ENCODE measurements at regions not wholly inside any gene's neighbourhood (a gene's known extent, or its start where the extent isn't known, plus 50 kb on each side); places are given as distances from the start of the nearest gene placed in this dataset.
A peak's percentile ranks its signal among the peaks of the same experiment; 100 is the strongest.
"Not testable (repeated sequence)": the region's sequence is repeated elsewhere in the genome, so short reads cannot be mapped to it uniquely, and the experiment has no call there.

GRCh38 chr20:57813509-57814269 is 103.9 kb upstream of the PMEPA1 start:
- no peak for DNase-seq

DNA sequence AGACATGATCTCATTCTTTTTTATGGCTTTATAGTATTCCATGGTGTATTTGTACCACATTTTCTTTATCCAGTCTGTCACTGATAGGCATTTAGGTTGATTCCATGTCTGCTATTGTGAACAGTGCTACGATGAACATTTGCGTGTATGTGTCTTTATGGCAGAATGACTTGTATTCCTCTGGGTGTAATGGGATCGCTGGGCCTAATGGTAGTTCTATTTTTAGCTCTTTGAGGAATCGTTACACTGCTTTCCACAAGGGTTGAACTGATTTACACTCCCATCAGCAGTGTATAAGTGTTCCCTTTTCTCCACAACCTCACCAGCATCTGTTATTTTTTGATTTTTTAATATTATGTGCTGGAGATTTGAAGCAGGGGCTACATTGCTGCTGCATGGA is 102.8 kb upstream of the PMEPA1 start:
- DNase-seq: not testable (repeated sequence)

- no peak for DNase-seq
Measured at GRCh38 chr20:57811374-57812020, 101.7 kb upstream of the PMEPA1 start.

GRCh38 chr20:57810511-57811373 is 100.9 kb upstream of the PMEPA1 start:
- peak; percentile 69 for DNase-seq

- DNase-seq: no peak
Measured at GRCh38 chr20:57809661-57810172, 99.9 kb upstream of the PMEPA1 start.

GRCh38 chr20:57809149-57809548 is 99.3 kb upstream of the PMEPA1 start:
- DNase-seq: no peak

- no peak for DNase-seq
Measured at GRCh38 chr20:57808264-57809070, 98.7 kb upstream of the PMEPA1 start.

GRCh38 chr20:57807401-57808263 is 97.8 kb upstream of the PMEPA1 start:
- no peak for DNase-seq

DNA sequence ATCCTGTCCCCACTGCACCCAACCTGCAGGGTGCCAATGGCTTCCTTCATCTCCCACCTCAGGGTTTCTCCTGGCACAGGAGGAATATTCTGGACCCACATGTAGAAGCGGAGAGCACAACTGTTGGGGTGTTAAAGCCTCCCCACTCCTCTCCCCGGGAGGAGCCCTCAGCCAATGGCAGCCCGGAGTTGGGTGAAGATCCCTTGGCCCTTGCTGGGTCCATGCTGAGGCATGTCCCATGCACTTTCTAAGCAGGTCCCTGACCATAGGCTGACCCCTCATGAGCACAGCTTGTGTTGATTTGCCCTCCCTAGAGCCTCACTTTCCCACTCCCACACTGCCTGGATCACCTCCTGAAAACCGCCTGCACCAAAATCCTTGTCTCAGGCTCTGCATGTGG is 97.2 kb upstream of the PMEPA1 start:
- no peak for DNase-seq

DNA sequence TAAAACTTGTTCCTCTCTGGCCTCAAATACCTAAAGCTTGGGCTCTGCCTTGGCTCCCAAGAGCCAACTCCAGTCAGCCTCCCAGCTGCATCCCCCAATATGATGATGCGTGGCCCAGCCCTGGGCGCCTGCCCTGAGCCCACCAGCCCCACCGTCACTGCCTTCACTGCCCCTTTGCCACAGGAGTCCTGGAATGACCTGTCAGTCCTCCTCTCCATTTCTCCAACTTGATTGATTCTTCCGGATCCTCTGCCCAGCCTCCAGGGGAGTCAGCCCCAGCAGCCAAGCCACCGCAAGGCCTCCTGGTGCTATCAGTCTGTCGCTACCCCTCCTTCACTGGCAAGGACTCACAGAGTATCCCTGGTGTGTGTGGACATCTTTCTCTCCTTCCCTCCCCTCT is 96.7 kb upstream of the PMEPA1 start:
- DNase-seq: no peak

DNA sequence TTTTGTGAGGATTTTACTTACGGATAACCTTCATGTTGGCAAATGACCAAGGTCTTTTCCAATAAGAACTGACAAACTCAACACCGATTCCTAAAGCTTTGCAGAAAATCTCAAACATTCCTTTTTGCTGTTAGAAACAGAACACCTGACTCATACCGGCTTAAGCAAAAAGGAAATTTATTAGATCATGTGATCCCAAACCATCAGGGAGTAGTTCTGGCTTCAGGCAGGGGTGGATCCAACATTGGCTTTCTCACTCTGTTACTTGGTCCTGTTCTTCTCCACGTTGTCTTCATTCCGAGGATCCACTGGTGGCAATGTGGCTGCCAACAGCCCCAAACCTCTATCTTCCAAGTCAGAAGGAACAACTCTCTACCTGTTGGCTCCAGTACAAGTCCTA is 95.9 kb upstream of the PMEPA1 start:
- no peak for DNase-seq

DNA sequence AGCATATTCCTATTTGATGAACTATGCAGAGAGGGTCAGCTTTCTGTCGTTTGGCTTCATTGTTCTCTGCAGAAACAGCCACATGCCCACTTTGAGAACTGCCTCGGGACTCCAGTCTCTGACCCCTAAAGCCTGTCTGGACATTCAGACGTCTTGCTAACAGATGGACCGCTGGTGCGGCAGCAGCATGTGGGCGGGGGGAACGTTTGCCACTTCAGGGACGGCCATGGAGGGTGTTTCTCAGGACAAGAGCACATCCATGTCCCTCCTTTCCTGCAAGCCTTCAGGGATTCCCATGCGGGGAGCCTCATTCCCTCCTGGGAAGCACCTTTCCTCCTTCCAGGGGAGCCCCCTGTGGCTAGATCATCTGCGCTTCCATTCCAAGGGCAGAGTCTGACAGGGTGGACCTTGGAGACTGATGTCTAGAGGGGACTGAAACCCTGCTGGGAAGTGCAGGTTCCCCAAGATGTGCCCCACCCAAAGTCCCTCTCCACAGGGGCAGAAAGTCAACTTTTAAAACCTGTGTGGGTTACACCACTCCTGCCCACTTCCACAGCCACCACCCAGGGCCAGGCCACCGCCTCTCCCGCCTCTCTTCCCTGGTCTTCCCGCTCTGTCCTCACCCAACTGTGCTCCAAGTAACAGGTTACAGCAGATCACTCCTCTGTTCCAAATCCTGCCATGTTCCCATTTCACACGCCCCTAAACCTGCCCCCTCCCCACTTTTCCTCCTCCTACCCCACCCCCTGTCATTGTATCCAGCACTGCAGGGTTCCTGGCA is 94.8 kb upstream of the PMEPA1 start:
- no peak for DNase-seq

- no peak for DNase-seq
Measured at GRCh38 chr20:57803508-57804005, 93.7 kb upstream of the PMEPA1 start.

GRCh38 chr20:57802765-57803507 is 93.1 kb upstream of the PMEPA1 start:
- no peak for DNase-seq

DNA sequence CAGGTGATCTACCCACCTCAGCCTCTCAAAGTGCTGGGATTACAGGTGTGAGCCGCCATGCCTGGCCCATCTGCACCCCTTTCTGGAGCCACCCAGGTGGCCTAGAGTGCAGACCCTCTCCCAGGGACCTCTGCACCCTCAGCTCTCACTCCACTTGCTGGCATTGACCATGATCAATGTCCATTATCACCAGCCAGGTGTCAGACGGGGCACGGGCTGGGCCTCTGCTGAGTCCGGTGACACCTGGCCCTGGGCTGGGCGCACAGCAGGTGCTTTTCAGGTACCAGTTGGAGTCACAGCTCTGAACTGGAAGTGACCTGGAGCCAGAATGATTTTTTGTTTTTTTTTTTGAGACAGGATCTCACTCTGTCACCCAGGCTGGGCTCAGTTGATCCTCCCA is 91.8 kb upstream of the PMEPA1 start:
- DNase-seq: no peak

GRCh38 chr20:57800791-57801430 is 91.1 kb upstream of the PMEPA1 start:
- DNase-seq: no peak

DNA sequence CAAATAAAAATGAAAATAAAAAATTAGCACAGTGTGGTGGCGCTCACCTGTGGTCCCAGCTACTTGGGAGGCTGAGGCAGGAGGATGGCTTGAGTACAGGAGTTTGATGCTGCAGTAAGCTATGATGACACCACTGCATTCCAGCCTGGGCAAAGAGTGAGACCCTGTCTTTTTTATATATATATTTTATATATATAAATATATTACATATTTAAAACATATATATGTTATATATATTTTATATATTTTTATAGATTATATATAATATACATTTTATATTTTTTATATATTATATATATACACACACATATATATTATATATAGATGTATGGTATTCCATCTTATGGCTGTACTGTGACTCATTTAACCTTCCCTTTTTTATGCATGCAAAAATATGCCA is 87.6 kb upstream of the PMEPA1 start:
- no peak for DNase-seq

DNA sequence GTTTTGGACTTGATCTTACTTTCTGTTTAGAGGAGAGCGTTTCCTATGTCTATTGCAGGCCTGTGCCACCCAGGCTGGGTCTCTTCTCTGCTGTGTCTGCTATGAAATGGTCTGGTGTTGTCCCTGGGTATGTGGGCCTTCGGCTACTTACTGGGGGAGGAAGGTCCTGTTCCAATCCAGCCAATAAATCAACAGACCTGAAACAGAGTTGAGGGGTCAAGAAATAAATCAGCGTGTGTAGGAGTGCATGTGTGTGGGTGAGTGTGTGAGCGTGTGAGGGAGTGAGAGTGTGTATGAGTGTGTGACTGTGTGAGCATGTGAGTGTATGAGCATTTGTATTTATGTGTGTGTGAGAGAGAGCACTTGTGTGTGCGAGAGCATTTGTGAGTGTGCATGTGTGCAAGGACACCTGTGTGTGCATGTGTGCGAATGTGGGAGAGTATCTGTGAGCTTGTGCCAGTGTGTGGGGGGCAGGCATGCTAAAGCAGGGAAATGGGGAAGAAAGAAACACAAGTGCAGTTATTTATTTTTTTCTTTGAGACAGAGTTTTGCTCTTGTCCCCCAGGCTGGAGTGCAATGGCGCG is 86.3 kb upstream of the PMEPA1 start:
- no peak for DNase-seq

- peak; percentile 57 for DNase-seq
Measured at GRCh38 chr20:57795342-57795697, 85.5 kb upstream of the PMEPA1 start.
